H1 (cell line): ENCODE measurements at regions not wholly inside any gene's neighbourhood (a gene's known extent, or its start where the extent isn't known, plus 50 kb on each side); places are given as distances from the start of the nearest gene placed in this dataset.

Source experiments
- CTCF ChIA-PET: fragments of 300-600 bp; sonication (Branson Sonifier 250); formaldehyde crosslinking; loops from one replicate; lab custom pipeline; 2021; ENCODE audit not compliant: partially characterized antibody; lab: Charles Lee
- POLR2A ChIA-PET: fragments of 300-600 bp; sonication (Branson Sonifier 250); formaldehyde crosslinking; loops from one replicate; lab custom pipeline; 2021; ENCODE audit warnings: inconsistent platforms; ENCODE audit not compliant: partially characterized antibody; lab: Charles Lee
- DNase-seq, 2 experiments: peaks; one replicate each; pipeline versions ENCODE4 v3.0.0 to v3.0.0-alpha.2; 2010 to 2022; ENCODE audit warnings: low spot score in 2 of 2, low read depth in 1 of 2, mixed read lengths in 1 of 2
- FAIRE-seq: peaks from 2 replicates; lab custom pipeline; 2011; peaks lifted over from hg19 to GRCh38; lab: Jason Lieb, UNC
- H2AFZ ChIP-seq: 2 replicates; pipeline ENCODE4 v1.8.1; 2012; ENCODE audit warnings: low read length, inconsistent platforms
- H2AK5ac ChIP-seq: 2 replicates; pipeline ENCODE4 v1.6.1; 2013; ENCODE audit warnings: low read depth, low read length
- H2BK120ac ChIP-seq: replicated peaks from 2 replicates; pipeline ENCODE3; 2013; ENCODE audit warnings: low read depth, low read length, inconsistent platforms
- H2BK12ac ChIP-seq: 2 replicates; pipeline ENCODE4 v1.6.1; 2013; ENCODE audit warnings: low read depth, low read length
- H2BK15ac ChIP-seq: 2 replicates; pipeline ENCODE4 v1.6.1; 2013; ENCODE audit warnings: low read length
- H2BK20ac ChIP-seq: 2 replicates; pipeline ENCODE4 v1.6.1; 2013; ENCODE audit warnings: low read length
- H2BK5ac ChIP-seq: 2 replicates; pipeline ENCODE4 v1.6.1; 2013; ENCODE audit warnings: low read depth, low read length
- H3K14ac ChIP-seq: 2 replicates; pipeline ENCODE4 v1.6.1; 2013; ENCODE audit warnings: inconsistent platforms; ENCODE audit not compliant: insufficient read length
- H3K18ac ChIP-seq: 2 replicates; pipeline ENCODE4 v1.6.1; 2013; ENCODE audit warnings: low read length; ENCODE audit errors: extremely low read depth
- H3K23ac ChIP-seq: 2 replicates; pipeline ENCODE4 v1.6.1; 2013; ENCODE audit warnings: inconsistent platforms; ENCODE audit not compliant: insufficient read length
- H3K23me2 ChIP-seq: 2 replicates; pipeline ENCODE4 v1.6.1; 2013; ENCODE audit warnings: low read depth, low read length
- H3K27ac ChIP-seq: 2 replicates; pipeline ENCODE4 v1.6.1; 2011; ENCODE audit warnings: low read depth, low read length, inconsistent platforms
- H3K27me3 ChIP-seq, 4 experiments: replicated peaks in 1 of 4; 1 replicate in 1 of 4; 2 replicates in 3 of 4; pipeline versions ENCODE4 v1.6.1 to v1.8.1; 2011 to 2013; ENCODE audit warnings: low read length in 3 of 4, mild to moderate bottlenecking in 3 of 4, inconsistent platforms in 2 of 4, mixed read lengths in 2 of 4, moderate library complexity in 1 of 4; ENCODE audit not compliant: control insufficient read depth in 3 of 4, insufficient read depth in 3 of 4; ENCODE audit errors: extremely low read depth in 1 of 4
- H3K36me3 ChIP-seq, 4 experiments: 2 replicates each; pipeline versions ENCODE4 v1.6.1 to v1.8.1; 2011 to 2013; ENCODE audit warnings: mild to moderate bottlenecking in 4 of 4, low read length in 3 of 4, moderate library complexity in 2 of 4, control low read depth in 1 of 4, inconsistent platforms in 1 of 4; ENCODE audit not compliant: insufficient read depth in 4 of 4, control insufficient read depth in 2 of 4
- H3K4ac ChIP-seq: replicated peaks from 2 replicates; pipeline ENCODE3; 2013; ENCODE audit warnings: low read length, low read depth, mixed read lengths, inconsistent platforms; ENCODE audit not compliant: insufficient read length
- H3K4me1 ChIP-seq, 4 experiments: replicated peaks in 1 of 4; 1 replicate in 1 of 4; 2 replicates in 3 of 4; pipeline versions ENCODE4 v1.6.1 to v1.8.1; 2011 to 2013; ENCODE audit warnings: low read length in 3 of 4, inconsistent platforms in 2 of 4, mixed read lengths in 1 of 4; ENCODE audit not compliant: insufficient read depth in 4 of 4, control insufficient read depth in 3 of 4
- H3K4me2 ChIP-seq, 2 experiments: 2 replicates each; pipeline versions ENCODE4 v1.6.1 to v1.8.1; 2011 to 2013; ENCODE audit warnings: low read depth in 2 of 2, low read length in 2 of 2, control low read depth in 1 of 2, inconsistent platforms in 1 of 2, mild to moderate bottlenecking in 1 of 2; ENCODE audit not compliant: insufficient read depth in 1 of 2
- H3K4me3 ChIP-seq, 4 experiments: fragments of 200-600, 300-600 bp in 1 of 4; sonication (generic), shearing (Covaris generic), sonication (Bioruptor Twin) in 1 of 4; 2 replicates each; pipeline versions ENCODE4 v1.5.1 to v1.8.1; 2011 to 2016; ENCODE audit warnings: low read length in 4 of 4, low read depth in 3 of 4, control low read depth in 2 of 4, inconsistent platforms in 2 of 4, mild to moderate bottlenecking in 2 of 4, mixed read lengths in 1 of 4, moderate library complexity in 1 of 4; ENCODE audit not compliant: insufficient read depth in 2 of 4; ENCODE audit errors: extremely low read depth in 1 of 4
- H3K56ac ChIP-seq: replicated peaks from 2 replicates; pipeline ENCODE3; 2013; ENCODE audit warnings: low read depth, mild to moderate bottlenecking, mixed read lengths, low read length, inconsistent platforms; ENCODE audit not compliant: insufficient read length
- H3K79me1 ChIP-seq: 2 replicates; pipeline ENCODE4 v1.6.1; 2013; ENCODE audit warnings: low read depth, low read length, control low read depth
- H3K79me2 ChIP-seq, 2 experiments: 2 replicates each; pipeline versions ENCODE4 v1.6.1 to v1.8.1; 2012 to 2013; ENCODE audit warnings: low read length in 2 of 2, mild to moderate bottlenecking in 2 of 2, inconsistent platforms in 1 of 2; ENCODE audit not compliant: insufficient read depth in 2 of 2, control insufficient read depth in 1 of 2
- H3K9ac ChIP-seq, 4 experiments: replicated peaks in 1 of 4; 1 replicate in 1 of 4; 2 replicates in 3 of 4; pipeline versions ENCODE4 v1.6.1 to v1.8.1; 2011 to 2013; ENCODE audit warnings: low read depth in 3 of 4, low read length in 3 of 4, control low read depth in 2 of 4, mild to moderate bottlenecking in 2 of 4, moderate library complexity in 2 of 4, inconsistent platforms in 1 of 4; ENCODE audit errors: extremely low read depth in 1 of 4
- H3K9me3 ChIP-seq, 2 experiments: 2 replicates each; pipeline versions ENCODE4 v1.6.1 to v1.8.1; 2012 to 2013; ENCODE audit warnings: mild to moderate bottlenecking in 2 of 2, moderate library complexity in 2 of 2, control low read depth in 1 of 2, inconsistent platforms in 1 of 2, low read depth in 1 of 2, low read length in 1 of 2, mixed read lengths in 1 of 2; ENCODE audit not compliant: insufficient read depth in 2 of 2
- H4K20me1 ChIP-seq, 2 experiments: replicated peaks in 1 of 2; 2 replicates each; pipeline versions ENCODE3 to v1.8.1; 2011 to 2013; ENCODE audit warnings: inconsistent platforms in 2 of 2, low read length in 2 of 2, mild to moderate bottlenecking in 1 of 2; ENCODE audit not compliant: insufficient read depth in 2 of 2, control insufficient read depth in 1 of 2
- H4K5ac ChIP-seq: 2 replicates; pipeline ENCODE4 v1.6.1; 2013; ENCODE audit warnings: low read length, low read depth, mixed read lengths, inconsistent platforms; ENCODE audit not compliant: insufficient read length
- H4K8ac ChIP-seq: 2 replicates; pipeline ENCODE4 v1.8.0; 2013; ENCODE audit warnings: mild to moderate bottlenecking, moderate library complexity, low read length, inconsistent platforms; ENCODE audit not compliant: insufficient read depth; ENCODE audit errors: extremely low read depth
- H4K91ac ChIP-seq: replicated peaks from 2 replicates; pipeline ENCODE3; 2013; ENCODE audit warnings: low read length, mixed read lengths, inconsistent platforms; ENCODE audit not compliant: insufficient read length
- FOSL1 ChIP-seq: IDR thresholded peaks from 2 replicates; pipeline ENCODE4 v1.6.1; 2011; ENCODE audit warnings: mild to moderate bottlenecking, low read depth, low read length, moderate library complexity; ENCODE audit not compliant: insufficient read depth
- KDM1A ChIP-seq: fragments of 200-600, 300-600 bp; sonication (generic); IDR thresholded peaks from 2 replicates; pipeline ENCODE4 v1.7.1; 2016; ENCODE audit warnings: mild to moderate bottlenecking, low read length, borderline replicate concordance
- NRF1 ChIP-seq: IDR thresholded peaks from 2 replicates; pipeline ENCODE4 v1.6.1; 2011; ENCODE audit warnings: mild to moderate bottlenecking, low read depth, low read length, improper control_type of control experiment
- PHF8 ChIP-seq: fragments of 200-600 bp; sonication (generic); conservative IDR thresholded peaks from 2 replicates; pipeline ENCODE4 v1.7.1; 2012; ENCODE audit warnings: low read depth, mild to moderate bottlenecking, inconsistent platforms, low read length, moderate library complexity
- POU5F1 ChIP-seq: IDR thresholded peaks from 2 replicates; pipeline ENCODE4 v1.6.1; 2011; ENCODE audit warnings: low read depth, mild to moderate bottlenecking, low read length, moderate library complexity
- RBBP5 ChIP-seq: IDR thresholded peaks from 2 replicates; pipeline ENCODE4 v1.7.1; 2012; ENCODE audit warnings: low read depth, mild to moderate bottlenecking, inconsistent platforms, low read length, moderate library complexity, borderline replicate concordance
- RFX5 ChIP-seq: IDR thresholded peaks from 2 replicates; pipeline ENCODE4 v1.6.1; 2011; ENCODE audit warnings: low read depth, low read length, improper control_type of control experiment, borderline replicate concordance
- RXRA ChIP-seq: IDR thresholded peaks from 2 replicates; pipeline ENCODE4 v1.6.1; 2011; ENCODE audit warnings: low read depth, mild to moderate bottlenecking, low read length, moderate library complexity; ENCODE audit not compliant: insufficient read depth
- SIN3A ChIP-seq, 2 experiments: IDR thresholded peaks in 1 of 2; conservative IDR thresholded peaks in 1 of 2; 2 replicates each; pipeline ENCODE4 v1.6.1; 2011 to 2012; ENCODE audit warnings: low read length in 2 of 2, improper control_type of control experiment in 1 of 2, low read depth in 1 of 2, mild to moderate bottlenecking in 1 of 2
- SIX5 ChIP-seq: IDR thresholded peaks from 2 replicates; pipeline ENCODE4 v1.6.1; 2011; ENCODE audit warnings: mild to moderate bottlenecking, low read depth, low read length
- SP1 ChIP-seq: IDR thresholded peaks from 2 replicates; pipeline ENCODE4 v1.6.1; 2011; ENCODE audit warnings: low read depth, low read length
- TAF1 ChIP-seq: IDR thresholded peaks from 2 replicates; pipeline ENCODE4 v1.6.1; 2011; ENCODE audit warnings: mild to moderate bottlenecking, low read depth, low read length
- TAF7 ChIP-seq: optimal IDR thresholded peaks from 2 replicates; pipeline ENCODE3; 2011; ENCODE audit warnings: low read depth, mild to moderate bottlenecking, inconsistent platforms, low read length, moderate library complexity, borderline replicate concordance
- TCF12 ChIP-seq: IDR thresholded peaks from 2 replicates; pipeline ENCODE4 v1.6.1; 2011; ENCODE audit warnings: low read depth, mild to moderate bottlenecking, low read length
- YY1 ChIP-seq: IDR thresholded peaks from 2 replicates; pipeline ENCODE4 v1.6.1; 2011; ENCODE audit warnings: low read depth, mild to moderate bottlenecking, low read length
- WGBS, 2 experiments: shearing (Covaris generic) in 1 of 2; methylation state at CpG; one replicate each; pipeline versions ENCODE4 v1.1.6 to v1.1.7; 2013 to 2015; ENCODE audit warnings: low lambda C conversion rate in 2 of 2, mixed read lengths in 2 of 2, inconsistent platforms in 1 of 2, low coverage in 1 of 2, missing lambda C conversion rate in 1 of 2; ENCODE audit not compliant: insufficient replicate concordance in 2 of 2, insufficient coverage in 1 of 2, insufficient read length in 1 of 2; ENCODE audit errors: extremely low coverage in 1 of 2, missing lambda C conversion rate in 1 of 2; 5-methylcytosine and 5-hydroxymethylcytosine counted together

GRCh38 chr3:70583682-70584081 is 271.2 kb upstream of the MDFIC2 start:
- Histone ChIP-seq H3K9ac (no peak overlapping the region), H3K79me1 (no peaks in the 10 kb centered on the region), H3K27me3 (no peaks in the 10 kb centered on the region), H3K4me3 (no peak overlapping the region), H3K4ac (no peak overlapping the region), H4K5ac (no peak overlapping the region), H3K14ac (no peak overlapping the region), H2BK20ac (no peak overlapping the region), H3K4me1 (no peaks in the 10 kb centered on the region; a peak in 1 of 7 replicates), H3K18ac (no peak overlapping the region), H2BK5ac (no peak overlapping the region), H2BK15ac (no peak overlapping the region), H2BK120ac (no peak overlapping the region), H3K9me3 (no peaks in the 10 kb centered on the region), H3K56ac (no peak overlapping the region), H3K23ac (no peak overlapping the region), H4K91ac (no peak overlapping the region), H3K4me2 (no peak overlapping the region), H4K8ac (no peak overlapping the region), H3K27ac (no peak overlapping the region), H3K36me3 (no peaks in the 10 kb centered on the region), H2AK5ac (no peak overlapping the region), H3K79me2 (no peaks in the 10 kb centered on the region), H2BK12ac (no peak overlapping the region), H3K23me2 (no peaks in the 10 kb centered on the region), H2AFZ (no peak overlapping the region), H4K20me1 (no peaks in the 10 kb centered on the region)
- POLR2A ChIA-PET: no interaction called here
- 89% methylated on average over 4 of the region's 4 CpGs; no CpG with 5 or more reads in 1 of the 2 experiments for WGBS, 2 experiments
- no peak for FAIRE-seq
- no peak for DNase-seq
- CTCF ChIA-PET: no interaction called here
- TF ChIP-seq SIN3A (conservative IDR thresholded peaks at IDR 0.05 in 1 of 2, IDR thresholded peaks at IDR 0.05 in 1 of 2; ENCODE audit: low read depth in 1 of 2, low read length in 2 of 2): no peak
- no peak for TF ChIP-seq RFX5
- no peak for TF ChIP-seq TAF7
- no peak for TF ChIP-seq YY1
- TF ChIP-seq TCF12: no peak
- TF ChIP-seq SP1: no peak
- no peak for TF ChIP-seq PHF8
- TF ChIP-seq RXRA: no peak
- TF ChIP-seq KDM1A: no peak
- TF ChIP-seq FOSL1: no peak
- TF ChIP-seq NRF1: no peak
- no peak for TF ChIP-seq TAF1
- no peak for TF ChIP-seq RBBP5
- no peak for TF ChIP-seq POU5F1
- no peak for TF ChIP-seq SIX5
